ENCODE measurements at regions not wholly inside any gene's neighbourhood (a gene's known extent, or its start where the extent isn't known, plus 50 kb on each side); places are given as distances from the start of the nearest gene placed in this dataset.

GRCh38 chr10:22481106-22481505 is 135.8 kb downstream of the SPAG6 start:
- TF ChIP-seq CTCF (IDR thresholded peaks at IDR 0.05) (no peak), EZH2 (IDR thresholded peaks at IDR 0.05) (no peak), EZH2phosphoT487 (IDR thresholded peaks at IDR 0.05) (no peak)

All from neural progenitor cell (in vitro differentiated cells).